ENCODE measurements at regions not wholly inside any gene's neighbourhood (a gene's known extent, or its start where the extent isn't known, plus 50 kb on each side); places are given as distances from the start of the nearest gene placed in this dataset.
A peak's percentile ranks its signal among the peaks of the same experiment; 100 is the strongest.

DNA sequence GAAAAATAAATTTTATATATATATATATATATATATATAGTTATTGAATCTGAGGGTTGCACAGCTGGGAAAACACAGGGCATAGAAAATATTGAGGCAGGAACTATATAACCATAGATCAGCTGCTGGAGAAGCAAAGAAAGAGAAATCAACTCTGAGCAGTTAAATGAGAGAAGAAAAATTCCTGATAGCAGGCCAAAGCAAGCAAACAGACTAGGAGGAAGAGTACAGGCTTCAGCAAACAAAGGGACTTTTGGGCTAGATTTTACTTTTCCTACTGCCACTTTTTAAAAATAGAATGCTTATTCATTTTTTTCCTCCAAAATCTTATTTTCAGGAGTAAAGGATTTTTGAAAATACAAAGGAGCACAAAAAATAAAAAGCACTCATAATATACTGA is 216.0 kb upstream of the PRKD1 start:
- Mint-ChIP-seq H3K36me3 (ENCODE audit: low read depth) (no peaks in the 10 kb centered on the region), H3K4me1 (no peaks in the 10 kb centered on the region), H3K27ac (peak overlapping the region; percentile 61 to 80 (median 61)), H3K4me3 (peak overlapping the region in 1 of 3 experiments; percentile 20), H3K27me3 (ENCODE audit: low read depth) (peaks cover 4% of the 10 kb centered on the region), H3K9me3 (peaks cover 34% of the 10 kb centered on the region)
- TF ChIP-seq, protein P1, sequence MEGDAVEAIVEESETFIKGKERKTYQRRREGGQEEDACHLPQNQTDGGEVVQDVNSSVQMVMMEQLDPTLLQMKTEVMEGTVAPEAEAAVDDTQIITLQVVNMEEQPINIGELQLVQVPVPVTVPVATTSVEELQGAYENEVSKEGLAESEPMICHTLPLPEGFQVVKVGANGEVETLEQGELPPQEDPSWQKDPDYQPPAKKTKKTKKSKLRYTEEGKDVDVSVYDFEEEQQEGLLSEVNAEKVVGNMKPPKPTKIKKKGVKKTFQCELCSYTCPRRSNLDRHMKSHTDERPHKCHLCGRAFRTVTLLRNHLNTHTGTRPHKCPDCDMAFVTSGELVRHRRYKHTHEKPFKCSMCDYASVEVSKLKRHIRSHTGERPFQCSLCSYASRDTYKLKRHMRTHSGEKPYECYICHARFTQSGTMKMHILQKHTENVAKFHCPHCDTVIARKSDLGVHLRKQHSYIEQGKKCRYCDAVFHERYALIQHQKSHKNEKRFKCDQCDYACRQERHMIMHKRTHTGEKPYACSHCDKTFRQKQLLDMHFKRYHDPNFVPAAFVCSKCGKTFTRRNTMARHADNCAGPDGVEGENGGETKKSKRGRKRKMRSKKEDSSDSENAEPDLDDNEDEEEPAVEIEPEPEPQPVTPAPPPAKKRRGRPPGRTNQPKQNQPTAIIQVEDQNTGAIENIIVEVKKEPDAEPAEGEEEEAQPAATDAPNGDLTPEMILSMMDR (IDR thresholded peaks at IDR 0.05; ENCODE audit: unreplicated experiment in 3 of 3): no peak

DNA sequence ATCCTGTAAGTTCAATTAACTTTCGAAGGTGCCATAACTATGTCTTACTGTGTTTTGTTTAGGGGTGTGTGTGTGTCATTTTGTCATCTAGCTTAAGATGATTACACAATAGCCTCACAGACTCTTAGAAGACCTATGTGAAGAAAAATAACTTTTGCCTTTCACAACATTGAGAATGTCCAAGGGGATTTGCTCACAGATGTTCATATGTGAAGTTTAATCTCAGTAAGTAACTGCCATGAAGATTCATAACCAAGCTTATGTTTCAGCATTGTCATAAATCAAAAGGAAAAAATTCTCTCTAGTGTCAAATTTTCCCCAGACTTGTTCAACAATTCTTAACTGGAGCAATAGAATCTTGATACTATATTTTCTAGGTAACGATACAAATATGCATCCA is 226.1 kb upstream of the PRKD1 start:
- Mint-ChIP-seq H3K9me3 (peaks cover 5% of the 10 kb centered on the region), H3K4me1 (peaks cover 18% of the 10 kb centered on the region), H3K27me3 (ENCODE audit: low read depth) (peaks cover 3% of the 10 kb centered on the region), H3K27ac (peak overlapping the region in 2 of 3 experiments; percentile 12 to 76), H3K4me3 (no peak overlapping the region), H3K36me3 (ENCODE audit: low read depth) (no peaks in the 10 kb centered on the region)
- TF ChIP-seq, protein P1 (IDR thresholded peaks at IDR 0.05; ENCODE audit: unreplicated experiment in 3 of 3): no peak

DNA sequence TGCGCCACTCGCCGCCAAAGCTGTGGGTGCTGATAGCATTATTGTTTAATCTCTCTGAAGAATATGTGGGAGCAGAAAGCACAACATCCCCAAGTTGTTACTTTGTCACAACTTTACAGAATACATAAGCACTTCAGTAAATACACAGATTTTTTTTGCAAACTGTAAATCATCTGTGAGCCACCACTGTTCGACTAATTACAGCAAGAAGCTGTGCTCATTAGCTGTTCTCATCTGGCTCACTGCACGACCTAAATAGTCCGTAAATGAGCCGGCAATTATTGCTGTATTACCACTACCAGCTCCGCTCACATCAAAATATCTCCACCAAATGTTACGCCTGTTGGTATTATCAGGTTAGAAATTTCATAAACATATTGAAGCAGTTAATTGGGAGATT is 228.9 kb upstream of the PRKD1 start:
- TF ChIP-seq, protein P1 (IDR thresholded peaks at IDR 0.05; ENCODE audit: unreplicated experiment in 3 of 3): no peak
- H3K9me3 Mint-ChIP-seq: no peaks in the 10 kb centered on the region
- no peaks in the 10 kb centered on the region for H3K36me3 Mint-ChIP-seq (ENCODE audit: low read depth)
- H3K27ac Mint-ChIP-seq: peak overlapping the region in 1 of 3 experiments; percentile 21
- H3K27me3 Mint-ChIP-seq (ENCODE audit: low read depth): peaks cover 3% of the 10 kb centered on the region
- no peak overlapping the region for H3K4me3 Mint-ChIP-seq
- peaks cover 18% of the 10 kb centered on the region for H3K4me1 Mint-ChIP-seq

DNA sequence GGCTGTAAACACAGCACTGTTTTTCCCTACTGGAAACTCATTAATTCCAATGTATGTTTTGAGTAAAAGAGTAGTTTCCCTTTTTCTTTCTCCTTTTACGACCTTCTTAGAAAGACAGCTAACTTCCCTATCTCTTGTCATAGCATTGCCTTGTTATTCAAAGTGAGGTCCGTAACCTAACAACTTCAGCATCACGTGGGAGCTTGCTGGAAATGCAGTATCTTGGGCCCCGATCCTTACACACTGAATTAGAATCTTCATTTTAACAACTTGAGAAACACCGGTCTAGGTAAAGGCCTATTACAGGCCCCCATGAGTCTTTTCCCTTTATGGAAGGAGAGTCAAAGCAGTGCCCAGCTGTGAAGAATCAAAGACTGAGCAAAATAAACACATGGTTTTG is 230.7 kb upstream of the PRKD1 start:
- Mint-ChIP-seq H3K27me3 (ENCODE audit: low read depth) (no peaks in the 10 kb centered on the region), H3K9me3 (no peaks in the 10 kb centered on the region), H3K4me1 (peaks cover 13% of the 10 kb centered on the region), H3K36me3 (ENCODE audit: low read depth) (no peaks in the 10 kb centered on the region), H3K4me3 (no peak overlapping the region), H3K27ac (no peak overlapping the region)
- TF ChIP-seq, protein P1 (IDR thresholded peaks at IDR 0.05; ENCODE audit: unreplicated experiment in 3 of 3): no peak

DNA sequence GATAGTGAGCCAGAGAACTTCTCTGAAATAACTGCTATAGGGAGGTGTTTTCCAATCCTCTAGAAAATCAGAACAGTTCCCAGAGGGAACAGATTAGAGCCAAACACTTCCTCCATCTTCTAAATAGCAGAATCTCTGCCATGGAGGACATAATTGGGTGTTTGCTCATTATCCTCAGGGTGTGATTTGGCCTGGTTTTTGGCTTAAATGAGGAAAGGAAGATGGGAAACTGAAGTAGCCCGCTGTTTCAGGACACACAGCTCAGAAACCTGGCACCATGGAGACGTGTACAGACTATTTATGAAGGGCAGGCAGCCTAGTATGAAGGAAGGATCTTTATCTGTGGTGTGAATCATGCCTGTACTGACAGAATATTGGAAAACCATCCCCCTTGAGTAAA is 231.7 kb upstream of the PRKD1 start:
- H3K36me3 Mint-ChIP-seq (ENCODE audit: low read depth): no peaks in the 10 kb centered on the region
- H3K27ac Mint-ChIP-seq: no peak overlapping the region
- peaks cover 6% of the 10 kb centered on the region for H3K4me1 Mint-ChIP-seq
- TF ChIP-seq, protein P1 (IDR thresholded peaks at IDR 0.05; ENCODE audit: unreplicated experiment in 3 of 3): no peak
- H3K4me3 Mint-ChIP-seq: no peak overlapping the region
- no peaks in the 10 kb centered on the region for H3K9me3 Mint-ChIP-seq
- H3K27me3 Mint-ChIP-seq (ENCODE audit: low read depth): no peaks in the 10 kb centered on the region

DNA sequence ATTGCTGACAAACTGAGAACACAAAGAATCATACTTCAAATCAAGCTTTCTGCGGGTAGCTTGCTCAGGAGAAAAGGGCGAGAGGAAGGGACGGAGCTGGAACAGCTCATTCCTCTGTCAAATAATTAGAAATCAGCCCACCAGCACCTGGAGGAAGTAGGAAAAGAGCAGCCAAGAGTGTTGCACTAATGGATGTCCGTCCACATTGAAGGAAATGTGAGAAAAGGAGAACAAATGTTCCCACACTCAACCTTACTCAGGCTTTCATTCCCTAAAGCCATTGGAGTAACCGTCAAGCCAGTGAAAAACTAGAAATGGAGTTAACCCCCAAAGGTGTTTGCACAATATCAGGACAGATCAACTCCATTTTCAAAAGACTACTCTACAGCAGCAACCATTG is 233.0 kb upstream of the PRKD1 start:
- no peak overlapping the region for H3K4me3 Mint-ChIP-seq
- no peaks in the 10 kb centered on the region for H3K36me3 Mint-ChIP-seq (ENCODE audit: low read depth)
- H3K9me3 Mint-ChIP-seq: no peaks in the 10 kb centered on the region
- no peaks in the 10 kb centered on the region for H3K27me3 Mint-ChIP-seq (ENCODE audit: low read depth)
- TF ChIP-seq, protein P1 (IDR thresholded peaks at IDR 0.05; ENCODE audit: unreplicated experiment in 3 of 3): no peak
- peaks cover 6% of the 10 kb centered on the region for H3K4me1 Mint-ChIP-seq
- no peak overlapping the region for H3K27ac Mint-ChIP-seq

All from nephron (organoid).